ENCODE measurements at regions not wholly inside any gene's neighbourhood (a gene's known extent, or its start where the extent isn't known, plus 50 kb on each side); places are given as distances from the start of the nearest gene placed in this dataset.
A peak's percentile ranks its signal among the peaks of the same experiment; 100 is the strongest.

GRCh38 chr4:89404530-89404929 is 96.9 kb upstream of the GPRIN3 start:
- intact Hi-C loops (cut with micrococcal nuclease): no loop called here
- H3K4me1 Mint-ChIP-seq (ENCODE audit: insufficient read depth, unreplicated experiment): no peaks in the 10 kb centered on the region
- peaks cover 7% of the 10 kb centered on the region for H3K9me3 Mint-ChIP-seq (ENCODE audit: unreplicated experiment)
- no peaks in the 10 kb centered on the region for H3K27me3 Mint-ChIP-seq (ENCODE audit: insufficient read depth, unreplicated experiment)
- BruUV-seq (replicated peaks): no TSS peak
- H3K4me3 Mint-ChIP-seq (ENCODE audit: unreplicated experiment): no peak overlapping the region
- ChIA-PET CTCF (no interaction called here), POLR2A (no interaction called here)
- no peak overlapping the region for H3K27ac Mint-ChIP-seq (ENCODE audit: low read depth, unreplicated experiment)
- no peak for TF ChIP-seq CTCF (IDR thresholded peaks at IDR 0.05; ENCODE audit: unreplicated experiment)
- DNase-seq (ENCODE audit: unreplicated experiment): peak; percentile 4
- no peaks in the 10 kb centered on the region for H3K36me3 Mint-ChIP-seq (ENCODE audit: insufficient read depth, unreplicated experiment)

- Mint-ChIP-seq H3K9me3 (ENCODE audit: unreplicated experiment) (peaks cover 4% of the 10 kb centered on the region), H3K4me3 (ENCODE audit: unreplicated experiment) (no peak overlapping the region), H3K36me3 (ENCODE audit: insufficient read depth, unreplicated experiment) (no peaks in the 10 kb centered on the region), H3K4me1 (ENCODE audit: insufficient read depth, unreplicated experiment) (no peaks in the 10 kb centered on the region), H3K27me3 (ENCODE audit: insufficient read depth, unreplicated experiment) (no peaks in the 10 kb centered on the region), H3K27ac (ENCODE audit: low read depth, unreplicated experiment) (no peak overlapping the region)
- TF ChIP-seq CTCF (IDR thresholded peaks at IDR 0.05; ENCODE audit: unreplicated experiment): no peak
- intact Hi-C loops (cut with micrococcal nuclease): no loop called here
- CTCF ChIA-PET: no interaction called here
- DNase-seq (ENCODE audit: unreplicated experiment): no peak
- POLR2A ChIA-PET: no interaction called here
- BruUV-seq (replicated peaks): no TSS peak
These were observed 96.2 kb upstream of the GPRIN3 start for GRCh38 chr4:89403826-89404225.

GRCh38 chr4:89400287-89401035 is 92.9 kb upstream of the GPRIN3 start:
- BruUV-seq (replicated peaks): no TSS peak
- Mint-ChIP-seq H3K9me3 (ENCODE audit: unreplicated experiment) (no peaks in the 10 kb centered on the region), H3K36me3 (ENCODE audit: insufficient read depth, unreplicated experiment) (no peaks in the 10 kb centered on the region), H3K4me3 (ENCODE audit: unreplicated experiment) (no peak overlapping the region), H3K27me3 (ENCODE audit: insufficient read depth, unreplicated experiment) (no peaks in the 10 kb centered on the region), H3K27ac (ENCODE audit: low read depth, unreplicated experiment) (no peak overlapping the region), H3K4me1 (ENCODE audit: insufficient read depth, unreplicated experiment) (no peaks in the 10 kb centered on the region)
- DNase-seq (ENCODE audit: unreplicated experiment): no peak
- ChIA-PET CTCF (no interaction called here), POLR2A (no interaction called here)
- no peak for TF ChIP-seq CTCF (IDR thresholded peaks at IDR 0.05; ENCODE audit: unreplicated experiment)
- intact Hi-C loops (cut with micrococcal nuclease): no loop called here

- no peaks in the 10 kb centered on the region for H3K9me3 Mint-ChIP-seq (ENCODE audit: unreplicated experiment)
- intact Hi-C loops (cut with micrococcal nuclease): no loop called here
- BruUV-seq (replicated peaks): no TSS peak
- H3K36me3 Mint-ChIP-seq (ENCODE audit: insufficient read depth, unreplicated experiment): no peaks in the 10 kb centered on the region
- H3K27me3 Mint-ChIP-seq (ENCODE audit: insufficient read depth, unreplicated experiment): no peaks in the 10 kb centered on the region
- no peak overlapping the region for H3K27ac Mint-ChIP-seq (ENCODE audit: low read depth, unreplicated experiment)
- no peak for DNase-seq (ENCODE audit: unreplicated experiment)
- no peak overlapping the region for H3K4me3 Mint-ChIP-seq (ENCODE audit: unreplicated experiment)
- no peaks in the 10 kb centered on the region for H3K4me1 Mint-ChIP-seq (ENCODE audit: insufficient read depth, unreplicated experiment)
- no peak for TF ChIP-seq CTCF (IDR thresholded peaks at IDR 0.05; ENCODE audit: unreplicated experiment)
- ChIA-PET POLR2A (interaction anchor here (0.6 to 1.5 kb wide), 3 partner anchors 172 to 342 kb away, joined by 3 read pairs; no protein-coding TSS in a partner anchor), CTCF (no interaction called here)
These were observed 91.0 kb upstream of the GPRIN3 start for GRCh38 chr4:89398644-89399043.

Data from MCF 10A (cell line).